Right lobe of liver (tissue), 4 donors: ENCODE measurements at regions not wholly inside any gene's neighbourhood (a gene's known extent, or its start where the extent isn't known, plus 50 kb on each side); places are given as distances from the start of the nearest gene placed in this dataset.

Experiments used
- CTCF ChIP-seq, 4 donors: fragments of 200-600 bp in 3 of 4; fragments of 450-650 bp in 1 of 4; IDR thresholded peaks; one replicate each; pipeline versions ENCODE4 v1.5.1 to v1.8.0; 2016 to 2022; ENCODE audit warnings: antibody characterized with exemption in 4 of 4, mild to moderate bottlenecking in 2 of 4
- POLR2A ChIP-seq: fragments of 450-650 bp; IDR thresholded peaks from one replicate; pipeline ENCODE4 v1.6.1; 2017; ENCODE audit warnings: antibody characterized with exemption, mild to moderate bottlenecking
- donor health status: DM: no; HTN: no; CAD: no.
- donor health status: DM: no; HTN: no; CAD: no.
- donor health status: DM: no; HTN: yes; CAD: no.

GRCh38 chr14:25861406-25861805, 736.4 kb downstream of the NOVA1 start:
- TF ChIP-seq CTCF (IDR thresholded peaks at IDR 0.05) = no peak
- TF ChIP-seq POLR2A = no peak
